Heart left ventricle (tissue), 13 donors: ENCODE measurements at regions not wholly inside any gene's neighbourhood (a gene's known extent, or its start where the extent isn't known, plus 50 kb on each side); places are given as distances from the start of the nearest gene placed in this dataset.

Source experiments
- POLR2A ChIP-seq, 2 donors: fragments of 450-650 bp; IDR thresholded peaks; one replicate each; pipeline ENCODE4 v1.6.1; 2017; ENCODE audit warnings: antibody characterized with exemption in 2 of 2, mild to moderate bottlenecking in 2 of 2, moderate library complexity in 2 of 2
- TF ChIP-seq, protein P1 (sequence below), 12 donors: fragments of 200-600 bp; sonication (generic) in 4 of 12; IDR thresholded peaks; one replicate each; pipeline versions ENCODE4 v1.5.0 to v1.8.0; 2018 to 2022; ENCODE audit warnings: antibody characterized with exemption in 12 of 12, mild to moderate bottlenecking in 5 of 12
- donor health status: ischemic (EF 13 %, LVEDD 7.1; RV severe dilation, severe dysfunction).
- donor health status: DM: no; HTN: yes; CAD: no.
- donor health status: DM: no; HTN: no; CAD: no.
- donor health status: ischemic (EF 25% LVEDD 6.9; RV normal size, moderate dysfunction).
- donor health status: ischemic (EF 25% LVEDD 5.7; RV mildly dilated, moderate dysfunction).
- donor health status: ischemic (EF 35%, LVEDD 5.7; RV mildly dilated, moderate dysfunction).
- donor health status: nonischemic (EF 11% LVEDD 7.7; RV severe dilation, severe dysfunction).
- donor health status: DM: yes; HTN: yes; CAD: no.
- donor health status: PGD.
- donor health status: ischemic (EF 29% LVEDD 5.4; RV normal size, mild dysfunction).
- donor health status: nonischemic (EF 23%, LVEDD 6.1; RV moderate dilation, normal function).

DNA sequence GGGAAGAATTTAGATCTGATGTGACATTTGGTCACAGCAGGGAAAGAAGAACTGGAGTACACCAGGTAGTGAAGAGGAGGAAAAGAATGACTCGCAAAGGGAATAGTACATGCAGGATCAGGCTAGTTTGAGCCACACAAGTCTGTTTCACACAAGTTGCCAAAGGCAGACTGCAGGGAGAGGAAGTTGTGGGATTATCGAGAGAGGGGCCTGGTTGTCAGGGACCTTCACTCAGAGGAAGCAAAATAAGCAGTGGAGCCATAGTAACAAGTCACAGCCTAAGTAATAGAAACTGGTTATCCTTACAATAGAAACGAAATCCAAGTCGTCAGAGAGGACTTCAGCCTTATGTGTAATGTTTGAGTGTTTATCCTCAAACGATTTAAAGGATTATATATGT is 316.7 kb upstream of the HTR2C start:
- TF ChIP-seq, protein P1, sequence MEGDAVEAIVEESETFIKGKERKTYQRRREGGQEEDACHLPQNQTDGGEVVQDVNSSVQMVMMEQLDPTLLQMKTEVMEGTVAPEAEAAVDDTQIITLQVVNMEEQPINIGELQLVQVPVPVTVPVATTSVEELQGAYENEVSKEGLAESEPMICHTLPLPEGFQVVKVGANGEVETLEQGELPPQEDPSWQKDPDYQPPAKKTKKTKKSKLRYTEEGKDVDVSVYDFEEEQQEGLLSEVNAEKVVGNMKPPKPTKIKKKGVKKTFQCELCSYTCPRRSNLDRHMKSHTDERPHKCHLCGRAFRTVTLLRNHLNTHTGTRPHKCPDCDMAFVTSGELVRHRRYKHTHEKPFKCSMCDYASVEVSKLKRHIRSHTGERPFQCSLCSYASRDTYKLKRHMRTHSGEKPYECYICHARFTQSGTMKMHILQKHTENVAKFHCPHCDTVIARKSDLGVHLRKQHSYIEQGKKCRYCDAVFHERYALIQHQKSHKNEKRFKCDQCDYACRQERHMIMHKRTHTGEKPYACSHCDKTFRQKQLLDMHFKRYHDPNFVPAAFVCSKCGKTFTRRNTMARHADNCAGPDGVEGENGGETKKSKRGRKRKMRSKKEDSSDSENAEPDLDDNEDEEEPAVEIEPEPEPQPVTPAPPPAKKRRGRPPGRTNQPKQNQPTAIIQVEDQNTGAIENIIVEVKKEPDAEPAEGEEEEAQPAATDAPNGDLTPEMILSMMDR (IDR thresholded peaks at IDR 0.05): no peak
- no peak for TF ChIP-seq POLR2A (IDR thresholded peaks at IDR 0.05)
